ENCODE measurements at regions not wholly inside any gene's neighbourhood (a gene's known extent, or its start where the extent isn't known, plus 50 kb on each side); places are given as distances from the start of the nearest gene placed in this dataset.

- no peak for DNase-seq
Observed at GRCh38 chr6:747028-747427, 54.1 kb upstream of the EXOC2 start.

- DNase-seq: no peak
Observed at GRCh38 chr6:744666-745353, 51.9 kb upstream of the EXOC2 start.

- no peak for DNase-seq
Observed at GRCh38 chr6:743320-744096, 50.6 kb upstream of the EXOC2 start.

Data from retina (tissue), 1 donor.